Retinal pigment epithelial cell (primary cell): ENCODE measurements at regions not wholly inside any gene's neighbourhood (a gene's known extent, or its start where the extent isn't known, plus 50 kb on each side); places are given as distances from the start of the nearest gene placed in this dataset.

Source experiments
- DNase-seq: peaks from one replicate; pipeline ENCODE4 v3.0.0-alpha.2; 2010; ENCODE audit warnings: low read depth
- H3K4me3 ChIP-seq: 2 replicates; pipeline ENCODE4 v1.5.1; 2011; ENCODE audit warnings: mild to moderate bottlenecking, low read length, control low read depth, moderate library complexity
- TF ChIP-seq, protein P1 (sequence below): conservative IDR thresholded peaks from 2 replicates; pipeline ENCODE4 v1.5.1; 2011; ENCODE audit warnings: low read depth, low read length, control low read depth, inconsistent platforms

DNA sequence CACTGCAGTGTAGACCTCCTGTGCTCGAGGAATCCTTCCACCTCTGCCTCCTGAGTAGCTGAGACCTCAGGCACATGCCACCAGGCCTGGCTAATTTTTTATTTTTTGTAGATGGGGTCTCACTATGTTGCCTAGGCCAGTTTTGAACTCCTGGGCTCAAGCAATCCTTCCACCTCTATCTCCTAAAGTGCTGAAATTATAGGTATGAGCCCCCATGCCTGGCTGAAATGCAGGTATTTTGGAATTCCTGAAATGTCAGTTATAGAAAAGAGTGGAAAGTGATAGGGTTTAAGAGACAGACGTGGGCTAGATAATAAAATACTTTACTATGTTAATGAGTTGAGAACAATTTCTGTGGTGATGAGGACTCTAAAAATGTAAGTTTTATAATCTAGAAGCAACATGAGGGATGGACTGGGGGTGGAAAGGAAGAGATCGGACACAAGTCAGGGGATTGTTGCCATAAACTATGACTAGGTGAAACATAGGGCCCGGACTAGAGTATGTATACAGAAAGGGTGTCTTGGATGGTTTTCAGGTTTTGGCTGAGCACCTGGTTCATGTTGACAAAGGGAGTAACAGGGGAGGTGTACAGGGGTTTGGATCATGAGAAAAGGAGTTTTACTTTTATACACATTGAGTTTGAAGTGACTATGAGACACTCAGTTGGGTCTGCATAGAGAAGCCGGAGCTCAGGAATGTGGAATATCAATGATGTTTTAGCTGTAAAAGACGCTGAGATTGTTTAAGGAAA is 165.6 kb upstream of the STARD13 start:
- no peak for DNase-seq
- TF ChIP-seq, protein P1, sequence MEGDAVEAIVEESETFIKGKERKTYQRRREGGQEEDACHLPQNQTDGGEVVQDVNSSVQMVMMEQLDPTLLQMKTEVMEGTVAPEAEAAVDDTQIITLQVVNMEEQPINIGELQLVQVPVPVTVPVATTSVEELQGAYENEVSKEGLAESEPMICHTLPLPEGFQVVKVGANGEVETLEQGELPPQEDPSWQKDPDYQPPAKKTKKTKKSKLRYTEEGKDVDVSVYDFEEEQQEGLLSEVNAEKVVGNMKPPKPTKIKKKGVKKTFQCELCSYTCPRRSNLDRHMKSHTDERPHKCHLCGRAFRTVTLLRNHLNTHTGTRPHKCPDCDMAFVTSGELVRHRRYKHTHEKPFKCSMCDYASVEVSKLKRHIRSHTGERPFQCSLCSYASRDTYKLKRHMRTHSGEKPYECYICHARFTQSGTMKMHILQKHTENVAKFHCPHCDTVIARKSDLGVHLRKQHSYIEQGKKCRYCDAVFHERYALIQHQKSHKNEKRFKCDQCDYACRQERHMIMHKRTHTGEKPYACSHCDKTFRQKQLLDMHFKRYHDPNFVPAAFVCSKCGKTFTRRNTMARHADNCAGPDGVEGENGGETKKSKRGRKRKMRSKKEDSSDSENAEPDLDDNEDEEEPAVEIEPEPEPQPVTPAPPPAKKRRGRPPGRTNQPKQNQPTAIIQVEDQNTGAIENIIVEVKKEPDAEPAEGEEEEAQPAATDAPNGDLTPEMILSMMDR, result no peak

DNA sequence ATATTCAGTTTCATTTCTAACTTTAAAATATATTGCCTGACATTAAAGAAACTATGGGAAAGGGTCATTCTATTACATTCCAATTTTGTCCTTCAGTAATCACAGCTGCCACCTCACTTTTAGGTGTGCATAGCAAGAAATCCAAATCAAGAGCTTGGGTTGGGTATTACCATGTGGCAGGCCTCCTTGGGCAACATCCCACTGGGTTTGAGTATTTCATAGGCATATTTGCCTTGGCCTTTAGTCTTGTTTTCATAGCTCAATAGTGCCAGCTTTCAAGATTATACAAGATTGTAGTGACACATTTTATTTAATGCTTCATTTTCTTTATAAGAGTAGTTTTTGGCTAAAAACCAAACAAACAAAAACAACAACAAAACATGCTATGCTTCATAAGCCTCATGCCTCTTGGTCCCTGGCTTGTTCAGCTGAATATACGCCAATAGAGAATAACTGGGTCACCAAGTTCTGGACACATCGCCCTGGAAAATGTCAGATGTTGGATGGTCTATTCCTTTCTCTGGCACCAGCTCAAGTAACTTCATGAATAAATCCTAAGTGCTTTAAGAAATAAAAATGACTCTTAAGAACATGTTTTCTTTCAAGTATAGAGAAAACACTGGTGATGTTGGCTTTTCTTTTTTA is 167.4 kb upstream of the STARD13 start:
- no peak for DNase-seq
- TF ChIP-seq, protein P1, result no peak
- no peak overlapping the region for H3K4me3 ChIP-seq

More for the DNA sequence above, 165.6 kb upstream of the STARD13 start:
- no peak overlapping the region for H3K4me3 ChIP-seq

DNA sequence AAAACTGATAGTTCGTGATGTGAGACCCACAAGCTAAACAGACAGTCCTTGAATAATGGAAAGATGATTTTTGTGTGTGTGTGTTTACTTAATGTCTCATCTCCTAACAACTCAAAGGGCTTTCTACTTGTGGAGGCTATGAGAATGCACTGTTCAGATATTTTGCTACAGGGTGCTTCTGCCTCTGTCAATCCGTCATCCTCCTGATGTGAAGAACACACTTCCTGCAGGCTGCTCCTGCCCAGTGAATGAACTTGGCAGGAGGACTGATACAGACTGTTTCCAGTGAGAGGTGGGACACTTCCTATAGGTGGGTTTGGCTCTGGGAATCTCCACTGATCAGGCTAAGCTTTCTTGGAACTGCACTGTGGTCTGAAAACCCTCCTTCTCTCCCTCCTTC is 168.4 kb upstream of the STARD13 start:
- no peak for DNase-seq
- TF ChIP-seq, protein P1, result no peak
- H3K4me3 ChIP-seq, result no peak overlapping the region

DNA sequence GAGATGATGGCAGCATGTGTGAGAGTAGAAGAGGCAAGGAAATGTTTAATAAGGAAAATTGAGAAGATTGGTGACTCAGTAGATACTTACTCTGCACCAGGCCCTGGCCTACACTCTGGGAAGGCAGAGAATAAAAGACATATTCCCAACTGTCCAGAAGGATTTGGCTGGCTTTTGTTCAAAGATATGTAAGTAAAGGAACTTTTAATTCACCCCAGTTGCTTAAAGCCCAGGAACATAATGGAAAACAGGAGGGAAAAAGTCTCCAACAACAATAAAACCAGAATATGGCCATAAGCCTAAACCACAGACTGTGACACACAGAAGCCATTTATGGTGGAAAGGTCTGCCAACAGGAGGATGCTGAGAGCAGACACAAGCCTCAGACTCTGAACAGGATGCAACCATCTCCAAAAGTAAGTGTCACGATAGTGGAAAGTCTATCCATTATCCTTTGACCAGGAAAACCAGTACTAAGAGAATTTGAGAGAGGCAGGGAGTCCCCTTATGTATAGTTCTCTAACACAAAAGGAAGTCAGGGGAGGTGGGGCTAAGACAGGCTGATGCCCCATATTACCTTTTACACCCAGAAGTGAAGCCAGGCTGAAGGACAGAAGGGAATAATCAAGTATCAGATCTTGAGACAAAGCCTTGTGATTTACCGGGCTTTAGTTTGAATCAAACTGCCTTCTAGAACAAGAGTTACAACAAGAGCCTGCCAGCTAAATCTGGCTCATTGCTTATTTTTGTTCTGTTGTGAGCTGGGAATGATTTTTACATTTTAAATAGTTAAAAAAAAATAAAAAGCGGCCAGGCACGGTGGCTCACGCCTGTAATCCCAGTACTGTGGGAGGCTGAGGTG is 169.5 kb upstream of the STARD13 start:
- no peak for DNase-seq
- H3K4me3 ChIP-seq, result no peak overlapping the region
- TF ChIP-seq, protein P1, result no peak

DNA sequence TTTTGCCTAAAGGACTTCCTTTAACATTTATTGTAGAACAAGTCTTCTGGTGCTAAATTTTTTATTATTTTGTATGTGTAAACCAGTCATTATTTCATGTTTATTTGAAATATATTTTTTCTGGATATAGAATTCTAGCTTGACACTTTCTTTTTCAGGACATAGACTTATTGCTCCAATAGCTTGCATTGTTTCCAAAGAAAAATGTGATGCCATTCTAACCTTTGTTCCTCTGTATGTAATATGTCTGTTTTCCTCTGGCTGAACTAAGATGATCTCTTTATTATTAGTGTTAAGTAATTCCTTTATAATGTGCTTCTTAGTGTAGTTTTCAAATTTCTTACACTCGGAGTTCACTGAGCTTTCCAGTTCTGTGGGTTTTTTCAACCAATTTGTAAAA is 174.1 kb upstream of the STARD13 start:
- TF ChIP-seq, protein P1, result no peak
- no peak for DNase-seq
- no peak overlapping the region for H3K4me3 ChIP-seq

DNA sequence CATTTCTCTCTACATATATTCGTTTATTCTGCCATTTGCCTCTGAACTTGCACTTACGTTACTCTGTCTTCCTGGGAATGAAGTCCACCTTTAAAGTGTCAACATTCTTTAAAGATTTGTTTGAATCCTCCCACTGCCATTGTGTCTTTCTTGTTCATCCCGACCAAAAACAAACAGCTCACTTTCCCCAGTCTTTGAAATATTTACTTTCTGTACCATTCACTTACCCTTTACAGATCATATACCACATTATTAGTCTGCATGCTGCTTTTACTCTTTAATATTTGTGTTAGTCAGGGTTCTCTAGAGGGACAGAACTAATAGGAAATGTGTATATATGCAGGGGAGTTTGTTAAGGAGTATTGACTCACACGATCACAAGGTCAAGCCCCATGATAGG is 176.6 kb upstream of the STARD13 start:
- TF ChIP-seq, protein P1, result no peak
- no peak overlapping the region for H3K4me3 ChIP-seq
- DNase-seq, result no peak
